Keratinocyte (primary cell): ENCODE measurements at regions not wholly inside any gene's neighbourhood (a gene's known extent, or its start where the extent isn't known, plus 50 kb on each side); places are given as distances from the start of the nearest gene placed in this dataset.

Experiments
- DNase-seq: peaks from one replicate; pipeline ENCODE4 v3.0.0-alpha.2; 2011; ENCODE audit warnings: low read depth, missing footprints, low spot score
- FAIRE-seq: peaks from 2 replicates; lab custom pipeline; 2011; peaks lifted over from hg19 to GRCh38; lab: Jason Lieb, UNC
- H2AFZ ChIP-seq: 2 replicates; pipeline ENCODE4 v1.6.0; 2012; ENCODE audit warnings: low read length, control low read depth, inconsistent platforms; ENCODE audit not compliant: control insufficient read depth
- H3K27ac ChIP-seq: 2 replicates; pipeline ENCODE4 v1.5.1; 2011; ENCODE audit warnings: low read length; ENCODE audit not compliant: control insufficient read depth, insufficient read depth
- H3K27me3 ChIP-seq: 3 replicates; pipeline ENCODE4 v1.6.0; 2011; ENCODE audit warnings: low read length; ENCODE audit not compliant: control insufficient read depth, insufficient read depth; ENCODE audit errors: extremely low read depth
- H3K36me3 ChIP-seq, 2 experiments: 2 replicates in 1 of 2; 3 replicates in 1 of 2; pipeline ENCODE4 v1.5.1; 2011; ENCODE audit warnings: low read length in 2 of 2, mild to moderate bottlenecking in 1 of 2; ENCODE audit not compliant: control insufficient read depth in 2 of 2, insufficient read depth in 2 of 2; ENCODE audit errors: extremely low read depth in 1 of 2
- H3K4me1 ChIP-seq: 3 replicates; pipeline ENCODE4 v1.5.1; 2011; ENCODE audit warnings: low read length; ENCODE audit not compliant: control insufficient read depth, insufficient read depth; ENCODE audit errors: extremely low read depth
- H3K4me2 ChIP-seq: 3 replicates; pipeline ENCODE4 v1.6.0; 2011; ENCODE audit warnings: low read depth, low read length; ENCODE audit not compliant: control insufficient read depth, insufficient read depth; ENCODE audit errors: extremely low read depth
- H3K4me3 ChIP-seq, 3 experiments: fragments of 200-600 bp in 1 of 3; sonication (generic) in 1 of 3; 2 replicates in 2 of 3; 3 replicates in 1 of 3; pipeline ENCODE4 v1.5.1; 2011 to 2016; ENCODE audit warnings: low read length in 3 of 3, mild to moderate bottlenecking in 3 of 3, control low read depth in 2 of 3, inconsistent platforms in 1 of 3, low read depth in 1 of 3, mixed read lengths in 1 of 3, mixed run types in 1 of 3, moderate library complexity in 1 of 3; ENCODE audit not compliant: control insufficient read depth in 2 of 3, insufficient read depth in 2 of 3; ENCODE audit errors: extremely low read depth in 1 of 3
- H3K79me2 ChIP-seq: 2 replicates; pipeline ENCODE4 v1.6.0; 2012; ENCODE audit warnings: low read length; ENCODE audit not compliant: control insufficient read depth, insufficient read depth
- H3K9ac ChIP-seq: 3 replicates; pipeline ENCODE4 v1.6.0; 2011; ENCODE audit warnings: low read length; ENCODE audit not compliant: control insufficient read depth, insufficient read depth; ENCODE audit errors: extremely low read depth
- H3K9me1 ChIP-seq: 3 replicates; pipeline ENCODE4 v1.6.0; 2011; ENCODE audit warnings: low read length; ENCODE audit not compliant: control insufficient read depth, insufficient read depth; ENCODE audit errors: extremely low read depth
- H3K9me3 ChIP-seq: 2 replicates; pipeline ENCODE4 v1.5.1; 2012; ENCODE audit warnings: low read depth, low read length; ENCODE audit not compliant: control insufficient read depth
- H4K20me1 ChIP-seq: 3 replicates; pipeline ENCODE4 v1.6.0; 2011; ENCODE audit warnings: low read length; ENCODE audit not compliant: control insufficient read depth, insufficient read depth; ENCODE audit errors: extremely low read depth
- EZH2 ChIP-seq: IDR thresholded peaks from one replicate; pipeline ENCODE4 v1.6.1; 2012; ENCODE audit warnings: inconsistent platforms, mild to moderate bottlenecking, low read length, moderate library complexity
- dilution Hi-C: fragments of 300-500 bp; cut with MboI; formaldehyde crosslinking; loops from one replicate; pipeline ENCODE4 v1.7.0; 2020; ENCODE audit warnings: low sequenced_read_pairs; ENCODE audit not compliant: extremely low pct_ligation_motif_present
- TF ChIP-seq, protein P1 (sequence below), 3 experiments: IDR thresholded peaks in 1 of 3; conservative IDR thresholded peaks in 1 of 3; optimal IDR thresholded peaks in 1 of 3; 2 replicates in 2 of 3; 3 replicates in 1 of 3; pipeline versions ENCODE3 to v1.5.1; 2011; ENCODE audit warnings: low read length in 3 of 3, mild to moderate bottlenecking in 3 of 3, moderate library complexity in 2 of 3, control low read depth in 1 of 3, inconsistent platforms in 1 of 3; ENCODE audit not compliant: insufficient read depth in 2 of 3; ENCODE audit errors: extremely low read depth in 1 of 3

DNA sequence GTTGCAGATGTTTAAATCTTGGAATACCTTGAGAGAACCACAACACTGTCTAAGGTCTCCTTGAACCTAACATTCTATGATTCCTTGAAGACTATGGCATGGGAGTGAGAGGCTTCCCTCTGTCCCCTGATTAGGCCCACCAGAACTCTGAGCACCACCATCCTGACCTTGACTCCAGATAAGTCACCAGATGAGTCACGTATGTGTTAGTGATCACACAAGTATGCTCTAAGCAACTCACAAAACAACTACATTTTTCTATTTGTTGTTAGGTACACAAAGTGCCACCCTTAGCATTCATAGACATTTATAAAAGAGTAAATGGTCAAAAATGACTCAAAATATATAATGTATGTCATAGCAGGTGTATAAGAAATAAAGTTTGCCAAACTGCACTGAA lies 252.9 kb upstream of the CXXC4 start:
- no peak overlapping the region for H3K4me3 ChIP-seq
- no peaks in the 10 kb centered on the region for H3K9me3 ChIP-seq
- H2AFZ ChIP-seq = no peak overlapping the region
- H3K27me3 ChIP-seq = no peaks in the 10 kb centered on the region
- dilution Hi-C loops = no loop called here
- TF ChIP-seq EZH2 = no peak
- TF ChIP-seq, protein P1, sequence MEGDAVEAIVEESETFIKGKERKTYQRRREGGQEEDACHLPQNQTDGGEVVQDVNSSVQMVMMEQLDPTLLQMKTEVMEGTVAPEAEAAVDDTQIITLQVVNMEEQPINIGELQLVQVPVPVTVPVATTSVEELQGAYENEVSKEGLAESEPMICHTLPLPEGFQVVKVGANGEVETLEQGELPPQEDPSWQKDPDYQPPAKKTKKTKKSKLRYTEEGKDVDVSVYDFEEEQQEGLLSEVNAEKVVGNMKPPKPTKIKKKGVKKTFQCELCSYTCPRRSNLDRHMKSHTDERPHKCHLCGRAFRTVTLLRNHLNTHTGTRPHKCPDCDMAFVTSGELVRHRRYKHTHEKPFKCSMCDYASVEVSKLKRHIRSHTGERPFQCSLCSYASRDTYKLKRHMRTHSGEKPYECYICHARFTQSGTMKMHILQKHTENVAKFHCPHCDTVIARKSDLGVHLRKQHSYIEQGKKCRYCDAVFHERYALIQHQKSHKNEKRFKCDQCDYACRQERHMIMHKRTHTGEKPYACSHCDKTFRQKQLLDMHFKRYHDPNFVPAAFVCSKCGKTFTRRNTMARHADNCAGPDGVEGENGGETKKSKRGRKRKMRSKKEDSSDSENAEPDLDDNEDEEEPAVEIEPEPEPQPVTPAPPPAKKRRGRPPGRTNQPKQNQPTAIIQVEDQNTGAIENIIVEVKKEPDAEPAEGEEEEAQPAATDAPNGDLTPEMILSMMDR (optimal IDR thresholded peaks at IDR 0.05 in 1 of 3, IDR thresholded peaks at IDR 0.05 in 1 of 3, conservative IDR thresholded peaks at IDR 0.05 in 1 of 3; ENCODE audit: extremely low read depth in 1 of 3, insufficient read depth in 2 of 3, low read length in 3 of 3) = no peak
- H3K27ac ChIP-seq = no peak overlapping the region
- H3K79me2 ChIP-seq = no peaks in the 10 kb centered on the region
- H3K9ac ChIP-seq = no peak overlapping the region
- no peak overlapping the region for H3K4me2 ChIP-seq
- H3K4me1 ChIP-seq = no peaks in the 10 kb centered on the region
- H3K9me1 ChIP-seq = no peaks in the 10 kb centered on the region
- no peak for FAIRE-seq
- no peaks in the 10 kb centered on the region for H3K36me3 ChIP-seq
- DNase-seq = no peak
- H4K20me1 ChIP-seq = no peaks in the 10 kb centered on the region

DNA sequence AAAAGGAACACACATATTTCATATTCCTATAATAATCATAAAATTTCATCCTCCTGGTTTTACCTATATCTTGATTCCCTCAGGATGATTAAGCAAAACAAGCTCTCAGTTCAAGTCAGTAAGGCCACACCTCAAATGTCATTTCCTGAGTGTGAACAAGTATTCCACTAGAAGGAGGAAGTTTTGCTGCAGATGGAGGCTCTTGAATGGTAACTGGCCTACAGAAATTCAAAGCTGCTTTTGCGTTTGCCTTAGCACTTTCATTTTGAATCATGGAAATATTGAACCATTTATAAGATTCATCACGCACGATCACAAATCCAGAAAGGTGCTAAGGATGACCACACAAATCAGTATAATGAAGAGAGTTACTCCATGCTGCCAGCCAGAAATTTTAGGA lies 254.4 kb upstream of the CXXC4 start:
- no peak for TF ChIP-seq EZH2
- TF ChIP-seq, protein P1 (optimal IDR thresholded peaks at IDR 0.05 in 1 of 3, IDR thresholded peaks at IDR 0.05 in 1 of 3, conservative IDR thresholded peaks at IDR 0.05 in 1 of 3; ENCODE audit: extremely low read depth in 1 of 3, insufficient read depth in 2 of 3, low read length in 3 of 3) = no peak
- dilution Hi-C loops = no loop called here
- H3K27me3 ChIP-seq = no peaks in the 10 kb centered on the region
- H3K79me2 ChIP-seq = no peaks in the 10 kb centered on the region
- FAIRE-seq (no peak), DNase-seq (no peak)
- H4K20me1 ChIP-seq = no peaks in the 10 kb centered on the region
- H3K27ac ChIP-seq = no peak overlapping the region
- H3K4me1 ChIP-seq = no peaks in the 10 kb centered on the region
- H3K4me3 ChIP-seq = no peak overlapping the region
- no peaks in the 10 kb centered on the region for H3K9me1 ChIP-seq
- H3K36me3 ChIP-seq = no peaks in the 10 kb centered on the region
- H3K9ac ChIP-seq = no peak overlapping the region
- H3K4me2 ChIP-seq = no peak overlapping the region
- no peaks in the 10 kb centered on the region for H3K9me3 ChIP-seq
- H2AFZ ChIP-seq = no peak overlapping the region
